ENCODE measurements at regions not wholly inside any gene's neighbourhood (a gene's known extent, or its start where the extent isn't known, plus 50 kb on each side); places are given as distances from the start of the nearest gene placed in this dataset.
"Not testable (repeated sequence)": the region's sequence is repeated elsewhere in the genome, so short reads cannot be mapped to it uniquely, and the experiment has no call there.

DNA sequence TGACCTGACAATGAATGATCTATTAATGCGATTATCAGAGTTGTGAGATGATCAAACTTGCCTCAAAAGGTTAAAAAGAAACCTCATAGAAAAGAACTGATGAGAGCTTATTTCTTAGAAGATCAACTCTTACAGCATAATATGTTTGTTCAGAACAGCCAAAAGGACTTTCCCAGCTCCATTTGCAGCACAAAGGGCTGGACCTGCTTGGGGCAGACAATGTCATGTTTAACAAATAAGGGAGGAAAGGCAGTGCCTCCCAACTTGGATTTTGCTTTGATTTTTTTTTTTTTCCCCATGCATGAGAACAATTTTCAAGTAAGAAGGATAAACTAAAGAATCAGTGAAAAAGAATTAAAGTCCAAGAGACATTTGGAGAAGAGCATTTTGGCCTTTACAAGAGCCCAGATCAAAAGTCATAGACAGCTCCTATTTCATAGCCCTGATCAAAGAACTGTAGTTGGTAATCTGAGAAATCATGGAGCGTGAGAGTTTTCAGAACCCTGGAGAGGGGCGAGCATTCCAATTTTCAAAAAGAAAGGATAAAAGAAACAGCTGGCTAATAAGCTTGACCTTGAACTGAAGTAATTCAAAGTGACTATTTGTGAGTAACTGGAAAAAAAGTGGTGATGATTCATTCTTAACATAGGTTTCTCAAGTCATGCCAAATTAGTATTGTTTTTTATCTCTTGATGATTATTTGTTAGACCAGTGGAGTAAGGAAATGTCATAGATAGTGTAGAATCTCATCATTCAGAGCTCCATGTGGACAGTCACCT, 136.0 kb upstream of the CFAP20DC start:
- DNase-seq, result no peak

GRCh38 chr3:59180006-59180405, 130.2 kb upstream of the CFAP20DC start:
- Histone ChIP-seq H3K27ac (ENCODE audit: low read length) (no peak overlapping the region), H3K9me3 (ENCODE audit: control insufficient read depth, low read depth, low read length) (no peaks in the 10 kb centered on the region), H3K4me3 (ENCODE audit: low read length) (no peak overlapping the region), H3K27me3 (ENCODE audit: control insufficient read depth, insufficient read depth, low read length) (no peaks in the 10 kb centered on the region), H3K36me3 (ENCODE audit: control insufficient read depth, insufficient read depth, low read length) (no peaks in the 10 kb centered on the region), H3K4me1 (ENCODE audit: control insufficient read depth, insufficient read depth, low read length) (no peaks in the 10 kb centered on the region)
- WGBS (ENCODE audit: insufficient coverage, low lambda C conversion rate), result no CpG with 5 or more reads among the region's 3 CpGs
- DNase-seq, result no peak

More for the DNA sequence above, 136.0 kb upstream of the CFAP20DC start:
- Histone ChIP-seq H3K9me3 (ENCODE audit: control insufficient read depth, low read depth, low read length) (no peaks in the 10 kb centered on the region), H3K36me3 (ENCODE audit: control insufficient read depth, insufficient read depth, low read length) (no peaks in the 10 kb centered on the region), H3K4me1 (ENCODE audit: control insufficient read depth, insufficient read depth, low read length) (no peaks in the 10 kb centered on the region), H3K27ac (ENCODE audit: low read length) (no peak overlapping the region), H3K4me3 (ENCODE audit: low read length) (no peak overlapping the region), H3K27me3 (ENCODE audit: control insufficient read depth, insufficient read depth, low read length) (no peaks in the 10 kb centered on the region)
- WGBS (ENCODE audit: insufficient coverage, low lambda C conversion rate), result 80% methylated on average over 2 of the region's 3 CpGs

GRCh38 chr3:59178698-59179097, 128.9 kb upstream of the CFAP20DC start:
- Histone ChIP-seq H3K4me1 (ENCODE audit: control insufficient read depth, insufficient read depth, low read length) (no peaks in the 10 kb centered on the region), H3K4me3 (ENCODE audit: low read length) (no peak overlapping the region), H3K27ac (ENCODE audit: low read length) (no peak overlapping the region), H3K36me3 (ENCODE audit: control insufficient read depth, insufficient read depth, low read length) (no peaks in the 10 kb centered on the region), H3K9me3 (ENCODE audit: control insufficient read depth, low read depth, low read length) (no peaks in the 10 kb centered on the region), H3K27me3 (ENCODE audit: control insufficient read depth, insufficient read depth, low read length) (no peaks in the 10 kb centered on the region)
- DNase-seq, result no peak

DNA sequence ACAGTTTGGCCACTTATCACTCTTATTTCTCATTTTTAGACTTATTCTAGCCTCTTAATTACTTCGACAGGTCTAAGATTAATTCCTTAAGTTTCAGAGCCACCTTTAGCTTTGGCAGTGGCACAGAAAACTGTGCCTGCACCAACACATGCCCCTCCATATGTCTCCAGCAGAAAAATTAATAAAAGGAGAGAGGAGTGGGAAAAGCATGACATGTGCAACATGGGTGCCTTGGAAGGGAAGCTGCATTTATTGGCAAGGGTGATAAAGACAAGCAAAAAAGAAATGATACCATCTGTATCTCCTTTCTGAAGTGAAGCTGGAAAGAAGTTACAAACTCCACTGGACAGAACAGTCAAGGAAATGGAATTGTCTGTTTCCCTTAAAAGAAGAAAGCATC, 121.7 kb upstream of the CFAP20DC start:
- H3K9me3 ChIP-seq (ENCODE audit: control insufficient read depth, low read depth, low read length), result no peaks in the 10 kb centered on the region
- no CpG with 5 or more reads among the region's 1 CpG for WGBS (ENCODE audit: insufficient coverage, low lambda C conversion rate)
- no peak overlapping the region for H3K27ac ChIP-seq (ENCODE audit: low read length)
- H3K4me1 ChIP-seq (ENCODE audit: control insufficient read depth, insufficient read depth, low read length), result no peaks in the 10 kb centered on the region
- H3K27me3 ChIP-seq (ENCODE audit: control insufficient read depth, insufficient read depth, low read length), result no peaks in the 10 kb centered on the region
- no peaks in the 10 kb centered on the region for H3K36me3 ChIP-seq (ENCODE audit: control insufficient read depth, insufficient read depth, low read length)
- no peak overlapping the region for H3K4me3 ChIP-seq (ENCODE audit: low read length)
- no peak for DNase-seq

DNA sequence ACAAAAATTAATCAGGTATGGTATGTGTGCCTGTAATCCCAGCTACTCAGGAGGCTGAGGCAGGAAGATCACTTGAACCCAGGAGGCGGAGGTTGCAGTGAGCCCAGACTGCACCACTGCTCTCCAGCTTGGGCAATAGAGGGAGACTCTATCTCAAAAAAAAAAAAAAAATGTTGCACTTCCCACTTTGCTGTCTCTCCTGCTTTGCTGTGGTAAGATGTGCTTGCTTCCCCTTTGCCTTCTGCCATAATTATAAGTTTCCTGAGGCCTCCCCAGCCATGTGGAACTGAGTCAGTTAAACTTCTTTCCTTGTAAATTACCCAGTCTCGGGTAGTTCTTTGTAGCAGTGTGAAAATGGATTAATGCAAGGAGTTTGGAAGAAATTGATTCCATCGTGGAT, 120.3 kb upstream of the CFAP20DC start:
- H3K4me1 ChIP-seq (ENCODE audit: control insufficient read depth, insufficient read depth, low read length); H3K36me3 ChIP-seq (ENCODE audit: control insufficient read depth, insufficient read depth, low read length); H3K27ac ChIP-seq (ENCODE audit: low read length); DNase-seq; H3K4me3 ChIP-seq (ENCODE audit: low read length); H3K9me3 ChIP-seq (ENCODE audit: control insufficient read depth, low read depth, low read length); H3K27me3 ChIP-seq (ENCODE audit: control insufficient read depth, insufficient read depth, low read length): not testable (repeated sequence)
- no CpG with 5 or more reads among the region's 3 CpGs for WGBS (ENCODE audit: insufficient coverage, low lambda C conversion rate)

GRCh38 chr3:59167756-59168155, 117.9 kb upstream of the CFAP20DC start:
- WGBS (ENCODE audit: insufficient coverage, low lambda C conversion rate), result no CpG with 5 or more reads among the region's 1 CpG
- no peak for DNase-seq
- Histone ChIP-seq H3K4me1 (ENCODE audit: control insufficient read depth, insufficient read depth, low read length) (no peaks in the 10 kb centered on the region), H3K9me3 (ENCODE audit: control insufficient read depth, low read depth, low read length) (no peaks in the 10 kb centered on the region), H3K27me3 (ENCODE audit: control insufficient read depth, insufficient read depth, low read length) (no peaks in the 10 kb centered on the region), H3K4me3 (ENCODE audit: low read length) (no peak overlapping the region), H3K36me3 (ENCODE audit: control insufficient read depth, insufficient read depth, low read length) (no peaks in the 10 kb centered on the region), H3K27ac (ENCODE audit: low read length) (no peak overlapping the region)

- Histone ChIP-seq H3K4me1 (ENCODE audit: control insufficient read depth, insufficient read depth, low read length) (no peaks in the 10 kb centered on the region), H3K27me3 (ENCODE audit: control insufficient read depth, insufficient read depth, low read length) (no peaks in the 10 kb centered on the region), H3K9me3 (ENCODE audit: control insufficient read depth, low read depth, low read length) (no peaks in the 10 kb centered on the region), H3K36me3 (ENCODE audit: control insufficient read depth, insufficient read depth, low read length) (no peaks in the 10 kb centered on the region), H3K27ac (ENCODE audit: low read length) (no peak overlapping the region), H3K4me3 (ENCODE audit: low read length) (no peak overlapping the region)
- no peak for DNase-seq
- WGBS (ENCODE audit: insufficient coverage, low lambda C conversion rate), result no CpG with 5 or more reads among the region's 2 CpGs
Measured at GRCh38 chr3:59163953-59164352, 114.1 kb upstream of the CFAP20DC start.

GRCh38 chr3:59161048-59161447, 111.2 kb upstream of the CFAP20DC start:
- H3K4me1 ChIP-seq (ENCODE audit: control insufficient read depth, insufficient read depth, low read length), result no peaks in the 10 kb centered on the region
- H3K27ac ChIP-seq (ENCODE audit: low read length), result no peak overlapping the region
- H3K27me3 ChIP-seq (ENCODE audit: control insufficient read depth, insufficient read depth, low read length), result no peaks in the 10 kb centered on the region
- WGBS (ENCODE audit: insufficient coverage, low lambda C conversion rate), result 100% methylated on average over 2 of the region's 7 CpGs
- no peak overlapping the region for H3K4me3 ChIP-seq (ENCODE audit: low read length)
- H3K9me3 ChIP-seq (ENCODE audit: control insufficient read depth, low read depth, low read length), result no peaks in the 10 kb centered on the region
- no peak for DNase-seq
- no peaks in the 10 kb centered on the region for H3K36me3 ChIP-seq (ENCODE audit: control insufficient read depth, insufficient read depth, low read length)

DNA sequence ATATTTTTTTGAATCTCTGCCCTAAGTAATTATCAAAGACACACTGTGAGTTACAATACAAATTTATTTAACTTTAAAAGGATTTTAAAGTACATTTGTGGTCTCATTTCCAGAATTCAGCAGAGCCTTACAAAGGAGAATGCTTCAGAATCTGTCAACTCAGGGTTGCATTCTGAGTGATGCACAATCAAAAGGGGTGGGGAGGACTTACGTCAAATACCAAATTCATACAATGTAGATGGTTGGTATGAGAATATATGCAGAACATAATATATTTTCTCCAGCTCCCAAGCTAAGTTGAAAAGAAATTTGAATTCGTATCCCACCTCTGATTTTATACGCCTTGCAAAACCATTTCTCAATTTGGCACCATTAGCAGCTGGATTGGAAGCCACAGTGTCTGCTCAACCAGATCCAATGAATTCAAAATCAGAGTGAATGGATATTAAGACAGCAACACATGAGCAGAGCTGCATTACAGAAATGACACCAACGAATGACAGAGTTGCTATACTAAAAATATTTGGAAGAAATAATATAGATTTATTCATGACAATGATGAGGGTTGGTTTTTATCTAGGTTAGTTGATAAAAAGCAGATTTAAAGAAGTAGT, 110.4 kb upstream of the CFAP20DC start:
- no peak overlapping the region for H3K4me3 ChIP-seq (ENCODE audit: low read length)
- H3K9me3 ChIP-seq (ENCODE audit: control insufficient read depth, low read depth, low read length), result no peaks in the 10 kb centered on the region
- H3K27ac ChIP-seq (ENCODE audit: low read length), result no peak overlapping the region
- 73% methylated on average over 2 of the region's 4 CpGs for WGBS (ENCODE audit: insufficient coverage, low lambda C conversion rate)
- no peak for DNase-seq
- no peaks in the 10 kb centered on the region for H3K36me3 ChIP-seq (ENCODE audit: control insufficient read depth, insufficient read depth, low read length)
- H3K27me3 ChIP-seq (ENCODE audit: control insufficient read depth, insufficient read depth, low read length), result no peaks in the 10 kb centered on the region
- no peaks in the 10 kb centered on the region for H3K4me1 ChIP-seq (ENCODE audit: control insufficient read depth, insufficient read depth, low read length)

- Histone ChIP-seq H3K9me3 (ENCODE audit: control insufficient read depth, low read depth, low read length) (no peaks in the 10 kb centered on the region), H3K4me3 (ENCODE audit: low read length) (no peak overlapping the region), H3K36me3 (ENCODE audit: control insufficient read depth, insufficient read depth, low read length) (no peaks in the 10 kb centered on the region), H3K4me1 (ENCODE audit: control insufficient read depth, insufficient read depth, low read length) (no peaks in the 10 kb centered on the region), H3K27me3 (ENCODE audit: control insufficient read depth, insufficient read depth, low read length) (no peaks in the 10 kb centered on the region), H3K27ac (ENCODE audit: low read length) (no peak overlapping the region)
- DNase-seq, result no peak
- WGBS (ENCODE audit: insufficient coverage, low lambda C conversion rate), result no CpG with 5 or more reads among the region's 1 CpG
Measured at GRCh38 chr3:59153648-59154047, 103.8 kb upstream of the CFAP20DC start.

GRCh38 chr3:59152943-59153342, 103.1 kb upstream of the CFAP20DC start:
- no peak for DNase-seq
- Histone ChIP-seq H3K9me3 (ENCODE audit: control insufficient read depth, low read depth, low read length) (no peaks in the 10 kb centered on the region), H3K36me3 (ENCODE audit: control insufficient read depth, insufficient read depth, low read length) (no peaks in the 10 kb centered on the region), H3K27ac (ENCODE audit: low read length) (no peak overlapping the region), H3K4me3 (ENCODE audit: low read length) (no peak overlapping the region), H3K27me3 (ENCODE audit: control insufficient read depth, insufficient read depth, low read length) (no peaks in the 10 kb centered on the region), H3K4me1 (ENCODE audit: control insufficient read depth, insufficient read depth, low read length) (no peaks in the 10 kb centered on the region)
- WGBS (ENCODE audit: insufficient coverage, low lambda C conversion rate), result no CpG with 5 or more reads among the region's 2 CpGs

All from large intestine (tissue), 3 donors.